ENCODE measurements at regions not wholly inside any gene's neighbourhood (a gene's known extent, or its start where the extent isn't known, plus 50 kb on each side); places are given as distances from the start of the nearest gene placed in this dataset.

- Mint-ChIP-seq H3K9me3 (no peaks in the 10 kb centered on the region), H3K36me3 (ENCODE audit: low read depth) (no peaks in the 10 kb centered on the region), H3K4me3 (no peak overlapping the region), H3K27ac (no peak overlapping the region), H3K4me1 (ENCODE audit: low read depth) (no peaks in the 10 kb centered on the region), H3K27me3 (no peaks in the 10 kb centered on the region)
- Histone ChIP-seq H3K36me3 (ENCODE audit: insufficient read depth, low read length) (no peaks in the 10 kb centered on the region), H3K27ac (ENCODE audit: low read depth in 1 of 2, low read length in 2 of 2) (no peak overlapping the region), H3K9me3 (ENCODE audit: control insufficient read depth in 1 of 2, insufficient read depth in 1 of 2, low read length in 2 of 2) (no peaks in the 10 kb centered on the region), H3K4me1 (ENCODE audit: insufficient read depth, low read length) (no peaks in the 10 kb centered on the region), H3K4me3 (ENCODE audit: low read length) (no peak overlapping the region), H3K27me3 (ENCODE audit: control insufficient read depth in 1 of 2, insufficient read depth in 2 of 2, low read length in 2 of 2) (no peaks in the 10 kb centered on the region)
- POLR2A ChIA-PET: no interaction called here
- no peak for DNase-seq
- TF ChIP-seq CTCF (IDR thresholded peaks at IDR 0.05): no peak
- ATAC-seq (ENCODE audit: poor library complexity): no peak
- CTCF ChIA-PET: no interaction called here
- intact Hi-C loops (cut with DNase I, micrococcal nuclease): no loop called here
These were observed 290.0 kb downstream of the IL15 start for GRCh38 chr4:141926406-141926805.

- H3K4me3 Mint-ChIP-seq: no peak overlapping the region
- POLR2A ChIA-PET: no interaction called here
These were observed 296.1 kb downstream of the IL15 start for GRCh38 chr4:141932490-141932889.

GRCh38 chr4:141933978-141934377 lies 297.6 kb downstream of the IL15 start:
- TF ChIP-seq CTCF (IDR thresholded peaks at IDR 0.05): no peak
- no peaks in the 10 kb centered on the region for H3K4me1 Mint-ChIP-seq (ENCODE audit: low read depth)

More at GRCh38 chr4:141932490-141932889, 296.1 kb downstream of the IL15 start:
- H3K4me1 Mint-ChIP-seq (ENCODE audit: low read depth): no peaks in the 10 kb centered on the region
- ATAC-seq (ENCODE audit: poor library complexity): no peak
- no peak for TF ChIP-seq CTCF (IDR thresholded peaks at IDR 0.05)
- no peak overlapping the region for H3K27ac Mint-ChIP-seq
- Histone ChIP-seq H3K27me3 (ENCODE audit: control insufficient read depth in 1 of 2, insufficient read depth in 2 of 2, low read length in 2 of 2) (no peaks in the 10 kb centered on the region), H3K36me3 (ENCODE audit: insufficient read depth, low read length) (no peaks in the 10 kb centered on the region), H3K27ac (ENCODE audit: low read depth in 1 of 2, low read length in 2 of 2) (no peak overlapping the region), H3K4me3 (ENCODE audit: low read length) (no peak overlapping the region), H3K9me3 (ENCODE audit: control insufficient read depth in 1 of 2, insufficient read depth in 1 of 2, low read length in 2 of 2) (peaks cover 0 to 2% of the 10 kb centered on the region in 2 experiments), H3K4me1 (ENCODE audit: insufficient read depth, low read length) (no peaks in the 10 kb centered on the region)
- peaks cover 11% of the 10 kb centered on the region for H3K27me3 Mint-ChIP-seq
- H3K36me3 Mint-ChIP-seq (ENCODE audit: low read depth): no peaks in the 10 kb centered on the region
- H3K9me3 Mint-ChIP-seq: peaks cover 2% of the 10 kb centered on the region
- CTCF ChIA-PET: interaction anchor here (0.6 kb wide), 1 partner anchor 969 kb away, joined by 3 read pairs; no protein-coding TSS in a partner anchor
- intact Hi-C loops (cut with DNase I, micrococcal nuclease): no loop called here
- DNase-seq: no peak

More at GRCh38 chr4:141933978-141934377, 297.6 kb downstream of the IL15 start:
- no peak overlapping the region for H3K4me3 Mint-ChIP-seq
- ATAC-seq (ENCODE audit: poor library complexity) (no peak), DNase-seq (no peak)
- no peak overlapping the region for H3K27ac Mint-ChIP-seq
- no peaks in the 10 kb centered on the region for H3K36me3 ChIP-seq (ENCODE audit: insufficient read depth, low read length)
- H3K27me3 ChIP-seq (ENCODE audit: control insufficient read depth in 1 of 2, insufficient read depth in 2 of 2, low read length in 2 of 2): peaks cover 0 to 4% of the 10 kb centered on the region in 2 experiments
- CTCF ChIA-PET: no interaction called here
- peaks cover 0 to 7% of the 10 kb centered on the region in 2 experiments for H3K9me3 ChIP-seq (ENCODE audit: control insufficient read depth in 1 of 2, insufficient read depth in 1 of 2, low read length in 2 of 2)
- H3K36me3 Mint-ChIP-seq (ENCODE audit: low read depth): no peaks in the 10 kb centered on the region
- H3K27ac ChIP-seq (ENCODE audit: low read depth in 1 of 2, low read length in 2 of 2): no peak overlapping the region
- intact Hi-C loops (cut with DNase I, micrococcal nuclease): no loop called here
- no peaks in the 10 kb centered on the region for H3K4me1 ChIP-seq (ENCODE audit: insufficient read depth, low read length)
- H3K9me3 Mint-ChIP-seq: peaks cover 3% of the 10 kb centered on the region
- POLR2A ChIA-PET: no interaction called here
- no peak overlapping the region for H3K4me3 ChIP-seq (ENCODE audit: low read length)
- peaks cover 11% of the 10 kb centered on the region for H3K27me3 Mint-ChIP-seq
